ENCODE measurements at regions not wholly inside any gene's neighbourhood (a gene's known extent, or its start where the extent isn't known, plus 50 kb on each side); places are given as distances from the start of the nearest gene placed in this dataset.

DNA sequence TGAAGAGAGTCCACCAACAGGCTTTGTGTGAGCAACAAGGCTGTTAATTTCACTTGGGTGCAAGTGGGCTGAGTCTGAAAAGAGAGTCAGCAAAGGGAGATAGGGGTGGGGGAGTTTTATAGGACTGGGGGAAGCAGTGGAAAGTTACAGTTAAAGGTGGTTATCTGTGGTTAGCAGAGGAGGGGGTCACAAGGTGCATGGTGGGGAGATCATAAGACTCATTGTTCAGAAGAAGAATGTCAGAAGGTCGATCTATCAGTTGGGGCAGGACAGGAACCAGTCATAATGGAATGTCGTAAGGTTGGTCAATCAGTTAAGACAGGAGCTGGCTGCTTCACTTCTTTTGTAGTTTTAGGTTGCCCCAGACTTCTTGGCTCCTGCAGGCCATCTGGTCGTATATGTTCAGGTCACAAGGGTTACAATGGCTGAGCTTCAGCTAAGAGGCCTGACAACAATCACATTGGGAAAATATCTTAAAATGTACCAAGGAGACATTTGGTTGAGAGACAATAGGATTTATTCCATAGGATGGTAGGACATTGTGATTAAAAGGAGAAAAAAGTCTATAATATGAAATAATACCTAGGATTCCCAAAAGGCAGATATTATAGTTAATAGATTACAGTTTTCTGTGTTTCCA is 356.4 kb downstream of the ANKRD7 start:
- no peak for DNase-seq (ENCODE audit: low read depth)
- H3K4me3 ChIP-seq (ENCODE audit: low read depth, low read length), result no peak overlapping the region
- TF ChIP-seq, protein P1, sequence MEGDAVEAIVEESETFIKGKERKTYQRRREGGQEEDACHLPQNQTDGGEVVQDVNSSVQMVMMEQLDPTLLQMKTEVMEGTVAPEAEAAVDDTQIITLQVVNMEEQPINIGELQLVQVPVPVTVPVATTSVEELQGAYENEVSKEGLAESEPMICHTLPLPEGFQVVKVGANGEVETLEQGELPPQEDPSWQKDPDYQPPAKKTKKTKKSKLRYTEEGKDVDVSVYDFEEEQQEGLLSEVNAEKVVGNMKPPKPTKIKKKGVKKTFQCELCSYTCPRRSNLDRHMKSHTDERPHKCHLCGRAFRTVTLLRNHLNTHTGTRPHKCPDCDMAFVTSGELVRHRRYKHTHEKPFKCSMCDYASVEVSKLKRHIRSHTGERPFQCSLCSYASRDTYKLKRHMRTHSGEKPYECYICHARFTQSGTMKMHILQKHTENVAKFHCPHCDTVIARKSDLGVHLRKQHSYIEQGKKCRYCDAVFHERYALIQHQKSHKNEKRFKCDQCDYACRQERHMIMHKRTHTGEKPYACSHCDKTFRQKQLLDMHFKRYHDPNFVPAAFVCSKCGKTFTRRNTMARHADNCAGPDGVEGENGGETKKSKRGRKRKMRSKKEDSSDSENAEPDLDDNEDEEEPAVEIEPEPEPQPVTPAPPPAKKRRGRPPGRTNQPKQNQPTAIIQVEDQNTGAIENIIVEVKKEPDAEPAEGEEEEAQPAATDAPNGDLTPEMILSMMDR (IDR thresholded peaks at IDR 0.05; ENCODE audit: insufficient read depth, low read length), result no peak

- DNase-seq (ENCODE audit: low read depth), result no peak
- TF ChIP-seq, protein P1 (IDR thresholded peaks at IDR 0.05; ENCODE audit: insufficient read depth, low read length), result no peak
- no peak overlapping the region for H3K4me3 ChIP-seq (ENCODE audit: low read depth, low read length)
These were observed 359.1 kb downstream of the ANKRD7 start for GRCh38 chr7:118583641-118584040.

GRCh38 chr7:118586248-118586647 is 361.7 kb downstream of the ANKRD7 start:
- DNase-seq (ENCODE audit: low read depth), result no peak
- H3K4me3 ChIP-seq (ENCODE audit: low read depth, low read length), result no peak overlapping the region
- TF ChIP-seq, protein P1 (IDR thresholded peaks at IDR 0.05; ENCODE audit: insufficient read depth, low read length), result no peak

DNA sequence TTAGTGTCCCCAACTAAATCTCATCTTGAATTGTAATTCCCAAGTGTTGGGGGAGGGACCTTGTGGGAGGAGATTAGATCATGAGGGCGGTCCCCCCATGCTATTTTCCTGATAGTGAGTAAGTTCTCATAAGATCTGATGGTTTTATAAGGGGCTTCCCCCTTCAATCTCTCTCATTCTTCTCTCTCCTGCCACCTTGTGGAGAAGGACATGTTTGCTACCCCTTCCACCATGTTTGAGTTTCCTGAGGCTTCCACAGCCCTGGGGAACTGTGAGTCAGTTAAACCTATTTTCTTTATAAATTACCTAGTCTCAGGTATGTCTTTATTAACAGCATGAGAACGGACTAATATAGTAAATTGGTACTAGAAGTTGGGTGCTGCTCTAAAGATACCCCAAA is 365.6 kb downstream of the ANKRD7 start:
- DNase-seq (ENCODE audit: low read depth), result no peak
- TF ChIP-seq, protein P1 (IDR thresholded peaks at IDR 0.05; ENCODE audit: insufficient read depth, low read length), result no peak
- H3K4me3 ChIP-seq (ENCODE audit: low read depth, low read length), result no peak overlapping the region

DNA sequence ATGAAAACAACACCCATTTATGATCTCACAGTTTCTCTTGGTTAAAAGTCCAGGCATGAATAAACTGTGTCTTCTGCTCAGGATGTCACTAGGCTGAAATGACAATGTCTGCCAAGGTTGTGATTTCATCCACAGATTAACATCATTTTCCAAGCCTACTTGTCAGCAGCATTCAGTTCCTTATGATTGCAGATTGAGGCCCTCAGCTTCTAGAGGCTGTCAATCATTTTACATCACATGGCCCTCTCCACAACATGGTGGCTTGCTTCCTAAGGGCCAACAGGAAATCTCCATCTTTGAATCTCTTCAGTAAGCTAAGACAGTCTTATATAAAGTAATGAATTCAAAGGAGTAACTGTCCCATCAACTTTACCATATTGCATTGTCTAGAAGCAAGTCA is 377.6 kb downstream of the ANKRD7 start:
- no peak overlapping the region for H3K4me3 ChIP-seq (ENCODE audit: low read depth, low read length)
- DNase-seq (ENCODE audit: low read depth), result no peak
- TF ChIP-seq, protein P1 (IDR thresholded peaks at IDR 0.05; ENCODE audit: insufficient read depth, low read length), result no peak

GRCh38 chr7:118606602-118607001 is 382.1 kb downstream of the ANKRD7 start:
- DNase-seq (ENCODE audit: low read depth), result no peak
- TF ChIP-seq, protein P1 (IDR thresholded peaks at IDR 0.05; ENCODE audit: insufficient read depth, low read length), result no peak
- no peak overlapping the region for H3K4me3 ChIP-seq (ENCODE audit: low read depth, low read length)

DNA sequence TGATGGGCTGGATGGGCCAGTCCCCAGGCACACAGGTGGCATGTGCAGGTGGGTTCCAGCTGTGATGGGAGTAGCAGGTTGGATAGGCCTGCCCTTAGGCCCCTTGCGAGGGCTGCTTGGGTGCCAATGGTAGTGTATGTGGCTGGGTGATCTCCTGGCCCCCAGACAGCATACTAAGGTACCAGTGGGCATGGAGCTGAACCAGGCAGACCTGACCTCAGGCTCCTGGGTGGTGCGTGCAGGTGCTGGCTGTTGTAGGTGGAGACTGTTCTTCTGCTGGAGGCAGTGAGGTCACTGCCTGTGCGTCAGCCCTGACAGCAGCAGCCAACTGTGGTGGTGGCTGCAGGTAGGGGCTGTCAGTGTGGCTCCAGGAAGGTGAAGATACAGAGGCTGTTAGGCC is 384.7 kb downstream of the ANKRD7 start:
- no peak overlapping the region for H3K4me3 ChIP-seq (ENCODE audit: low read depth, low read length)
- DNase-seq (ENCODE audit: low read depth), result no peak
- TF ChIP-seq, protein P1 (IDR thresholded peaks at IDR 0.05; ENCODE audit: insufficient read depth, low read length), result no peak

All from fibroblast of the aortic adventitia (primary cell).